B cell (primary cell): ENCODE measurements at regions not wholly inside any gene's neighbourhood (a gene's known extent, or its start where the extent isn't known, plus 50 kb on each side); places are given as distances from the start of the nearest gene placed in this dataset.

ENCODE experiments used
- ATAC-seq: fragments of 200-7000 bp; cut with Tn5 transposase; one replicate; pipeline ENCODE4 v1.10.0; 2021; ENCODE audit warnings: low read depth, mild to moderate bottlenecking, moderate number of reproducible peaks, moderate library complexity
- CTCF ChIA-PET: fragments of 350-600 bp; sonication (Branson Sonifier 250); formaldehyde crosslinking; loops from one replicate; lab custom pipeline; 2021; ENCODE audit warnings: antibody characterized with exemption, inconsistent platforms; lab: Charles Lee
- POLR2A ChIA-PET: fragments of 350-600 bp; sonication (Branson Sonifier 250); formaldehyde crosslinking; loops from one replicate; lab custom pipeline; 2021; ENCODE audit warnings: antibody characterized with exemption; lab: Charles Lee
- DNase-seq: peaks from one replicate; pipeline ENCODE4 v3.0.0; 2013
- H2AFZ ChIP-seq: 2 replicates; pipeline ENCODE4 v1.6.1; 2012; ENCODE audit warnings: mild to moderate bottlenecking, low read depth, low read length; ENCODE audit not compliant: insufficient read depth, poor library complexity, severe bottlenecking
- H3K27ac ChIP-seq, 2 donors: 1 replicate in 1 of 2; 2 replicates in 1 of 2; pipeline ENCODE4 v1.5.1; 2012 to 2013; ENCODE audit warnings: low read length in 2 of 2, mild to moderate bottlenecking in 2 of 2, moderate library complexity in 1 of 2
- H3K27me3 ChIP-seq, 4 experiments: fragments of 200-600 bp in 1 of 4; sonication (generic) in 1 of 4; replicated peaks in 1 of 4; 1 replicate in 2 of 4; 2 replicates in 2 of 4; pipeline versions ENCODE4 v1.6.1 to v1.7.0; 2013 to 2016; ENCODE audit warnings: low read length in 3 of 4, mild to moderate bottlenecking in 2 of 4, mixed read lengths in 1 of 4, moderate library complexity in 1 of 4; ENCODE audit not compliant: insufficient read depth in 4 of 4, control insufficient read depth in 3 of 4; ENCODE audit errors: control extremely low read depth in 1 of 4
- H3K36me3 ChIP-seq, 2 experiments: replicated peaks in 1 of 2; 1 replicate in 1 of 2; 2 replicates in 1 of 2; pipeline versions ENCODE4 v1.6.1 to v1.7.1; 2013; ENCODE audit warnings: low read length in 1 of 2; ENCODE audit not compliant: insufficient read depth in 2 of 2, control insufficient read depth in 1 of 2; ENCODE audit errors: control extremely low read depth in 1 of 2, extremely low read depth in 1 of 2
- H3K4me1 ChIP-seq, 2 donors: fragments of 200-600 bp in 1 of 2; sonication (generic) in 1 of 2; 1 replicate in 1 of 2; 2 replicates in 1 of 2; pipeline versions ENCODE4 v1.5.1 to v1.6.1; 2013 to 2017; ENCODE audit warnings: low read length in 2 of 2; ENCODE audit not compliant: control insufficient read depth in 2 of 2, insufficient read depth in 2 of 2
- H3K4me2 ChIP-seq: replicated peaks from 2 replicates; pipeline ENCODE3; 2012; ENCODE audit warnings: mild to moderate bottlenecking, low read depth, low read length; ENCODE audit not compliant: poor library complexity, severe bottlenecking
- H3K4me3 ChIP-seq, 5 experiments: fragments of 200-600 bp in 1 of 5; sonication (generic) in 1 of 5; 1 replicate in 3 of 5; 2 replicates in 2 of 5; pipeline versions ENCODE4 v1.5.1 to v1.7.0; 2011 to 2016; ENCODE audit warnings: low read length in 4 of 5, mild to moderate bottlenecking in 4 of 5, low read depth in 2 of 5, control low read depth in 1 of 5, moderate library complexity in 1 of 5; ENCODE audit not compliant: insufficient read depth in 1 of 5; ENCODE audit errors: control extremely low read depth in 1 of 5, extremely low read depth in 1 of 5
- H3K79me2 ChIP-seq: fragments of 200-600 bp; sonication (generic); one replicate; pipeline ENCODE4 v1.6.0; 2016; ENCODE audit warnings: low read length; ENCODE audit not compliant: control insufficient read depth, insufficient read depth
- H3K9ac ChIP-seq: fragments of 200-600 bp; sonication (generic); 2 replicates; pipeline ENCODE4 v1.6.1; 2017; ENCODE audit warnings: mild to moderate bottlenecking, low read length, moderate library complexity
- H3K9me3 ChIP-seq, 3 donors: one replicate each; pipeline versions ENCODE4 v1.6.1 to v1.7.1; 2013; ENCODE audit warnings: low read length in 2 of 3; ENCODE audit not compliant: control insufficient read depth in 2 of 3, insufficient read depth in 1 of 3; ENCODE audit errors: control extremely low read depth in 1 of 3
- H4K20me1 ChIP-seq: 2 replicates; pipeline ENCODE4 v1.6.0; 2012; ENCODE audit warnings: mild to moderate bottlenecking, low read length; ENCODE audit not compliant: insufficient read depth, control insufficient read depth, poor library complexity, severe bottlenecking
- H3K27ac Mint-ChIP-seq: one replicate; pipeline ENCODE4 v1.8.0; 2021; ENCODE audit warnings: mixed read lengths
- H3K27me3 Mint-ChIP-seq: one replicate; pipeline ENCODE4 v1.8.0; 2021; ENCODE audit warnings: mixed read lengths
- H3K4me1 Mint-ChIP-seq: one replicate; pipeline ENCODE4 v1.8.0; 2021; ENCODE audit warnings: mixed read lengths
- H3K4me3 Mint-ChIP-seq: one replicate; pipeline ENCODE4 v1.8.0; 2021; ENCODE audit warnings: mixed read lengths
- H3K9me3 Mint-ChIP-seq: one replicate; pipeline ENCODE4 v1.8.0; 2022; ENCODE audit warnings: mixed read lengths; ENCODE audit not compliant: insufficient read depth
- CTCF ChIP-seq: fragments of 200-600 bp; IDR thresholded peaks from one replicate; pipeline ENCODE4 v1.8.0; 2022; ENCODE audit warnings: antibody characterized with exemption, mild to moderate bottlenecking
- EZH2 ChIP-seq: IDR thresholded peaks from 2 replicates; pipeline ENCODE4 v1.6.1; 2012; ENCODE audit warnings: borderline replicate concordance, low read depth, mild to moderate bottlenecking, moderate library complexity, low read length; ENCODE audit not compliant: insufficient read depth, poor library complexity, severe bottlenecking
- WGBS: methylation state at CpG from one replicate; pipeline ENCODE4 v1.1.5; 2013; ENCODE audit warnings: missing lambda C conversion rate; ENCODE audit not compliant: insufficient coverage; 5-methylcytosine and 5-hydroxymethylcytosine counted together
- intact Hi-C: fragments of 100-400 bp; cut with micrococcal nuclease; formaldehyde crosslinking; loops from one replicate; pipeline ENCODE4 v1.10.0; 2022

DNA sequence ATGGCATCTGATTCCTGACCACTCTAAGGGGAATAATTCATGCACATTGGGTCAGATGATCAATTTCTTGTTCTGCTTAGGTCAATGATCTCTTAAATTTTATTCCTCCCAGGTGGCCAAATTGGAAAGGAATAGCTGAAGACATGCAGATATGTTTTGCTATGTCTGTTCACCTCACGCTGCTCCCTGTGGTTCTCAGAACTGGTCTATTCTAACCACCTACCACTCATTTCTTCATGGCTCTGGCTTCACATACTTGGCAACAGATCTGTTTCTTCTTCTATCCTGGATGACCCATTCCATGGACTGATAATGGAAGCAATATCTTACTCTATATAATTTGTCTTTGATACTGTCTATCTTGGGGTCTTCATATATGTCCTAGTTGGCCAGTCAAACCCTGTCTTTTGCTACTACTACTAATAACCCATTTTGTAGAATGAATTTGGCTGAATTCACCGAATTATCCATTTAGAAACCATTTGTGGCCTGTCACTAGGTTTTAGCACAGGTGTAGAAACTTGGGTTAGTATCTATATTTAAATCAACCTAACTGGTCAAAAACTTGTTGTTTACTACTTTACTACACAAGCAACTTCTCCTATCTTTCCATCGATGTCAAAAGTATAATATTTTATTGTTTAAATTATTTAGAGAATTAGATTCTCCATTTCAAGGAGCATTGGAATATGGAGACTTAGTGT is 650.9 kb downstream of the TLE4 start:
- Histone ChIP-seq H3K9me3 (no peaks in the 10 kb centered on the region), H3K27ac (no peak overlapping the region), H4K20me1 (no peaks in the 10 kb centered on the region), H3K4me3 (no peak overlapping the region), H3K27me3 (no peaks in the 10 kb centered on the region), H3K36me3 (no peaks in the 10 kb centered on the region), H2AFZ (no peak overlapping the region), H3K4me1 (no peaks in the 10 kb centered on the region), H3K79me2 (no peaks in the 10 kb centered on the region), H3K4me2 (no peak overlapping the region), H3K9ac (no peak overlapping the region)
- DNase-seq (no peak), ATAC-seq (no peak)
- intact Hi-C loops = no loop called here
- CTCF ChIA-PET = no interaction called here
- TF ChIP-seq CTCF (no peak), EZH2 (no peak)
- Mint-ChIP-seq H3K27me3 (no peaks in the 10 kb centered on the region), H3K4me1 (no peaks in the 10 kb centered on the region), H3K4me3 (no peak overlapping the region), H3K27ac (no peak overlapping the region), H3K9me3 (peaks cover 7% of the 10 kb centered on the region)
- WGBS = no CpG with 5 or more reads among the region's 3 CpGs
- POLR2A ChIA-PET = no interaction called here

DNA sequence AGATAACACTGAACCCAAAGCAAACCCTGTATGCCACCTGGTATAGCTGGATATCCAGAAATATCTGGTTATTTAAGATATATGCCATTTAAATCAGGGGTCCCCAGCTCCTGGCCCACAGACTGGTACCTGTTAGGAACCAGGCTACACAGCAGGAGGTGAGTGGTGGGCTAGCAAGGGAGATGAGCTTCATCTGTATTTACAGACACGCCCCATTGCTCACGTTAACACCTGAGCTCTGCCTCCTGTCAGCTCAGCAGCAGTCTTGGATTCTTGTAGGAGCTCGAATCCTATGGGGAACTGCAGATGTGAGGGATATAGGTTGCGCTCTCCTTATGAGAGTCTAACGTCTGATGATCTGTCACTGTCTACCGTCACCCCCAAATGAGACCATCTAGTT is 646.6 kb downstream of the TLE4 start:
- no peak overlapping the region for H3K4me3 Mint-ChIP-seq
- H3K79me2 ChIP-seq = no peaks in the 10 kb centered on the region
- TF ChIP-seq CTCF (no peak), EZH2 (no peak)
- H4K20me1 ChIP-seq = no peaks in the 10 kb centered on the region
- no peaks in the 10 kb centered on the region for H3K4me1 Mint-ChIP-seq
- H3K9me3 Mint-ChIP-seq = no peaks in the 10 kb centered on the region
- H3K4me3 ChIP-seq = no peak overlapping the region
- ChIA-PET CTCF (no interaction called here), POLR2A (no interaction called here)
- H3K27me3 ChIP-seq = no peaks in the 10 kb centered on the region
- no peak overlapping the region for H3K9ac ChIP-seq
- intact Hi-C loops = no loop called here
- H3K36me3 ChIP-seq = no peaks in the 10 kb centered on the region
- no peak overlapping the region for H3K27ac Mint-ChIP-seq
- no peak overlapping the region for H3K27ac ChIP-seq
- peaks cover 0 to 5% (median 5%) of the 10 kb centered on the region in 3 donors for H3K9me3 ChIP-seq
- ATAC-seq = no peak
- H3K27me3 Mint-ChIP-seq = no peaks in the 10 kb centered on the region
- DNase-seq = no peak
- H3K4me1 ChIP-seq = no peaks in the 10 kb centered on the region
- H3K4me2 ChIP-seq = no peak overlapping the region
- no peak overlapping the region for H2AFZ ChIP-seq
- 83% methylated on average over 2 of the region's 6 CpGs for WGBS
